GM19395 (cell line): ENCODE measurements at regions not wholly inside any gene's neighbourhood (a gene's known extent, or its start where the extent isn't known, plus 50 kb on each side); places are given as distances from the start of the nearest gene placed in this dataset.

Source experiments
- ATAC-seq: cut with Tn5 transposase; IDR thresholded peaks from one replicate; pipeline ENCODE4 v1.9.1; 2021; ENCODE audit warnings: mild to moderate bottlenecking, moderate library complexity; ENCODE audit not compliant: unreplicated experiment

DNA sequence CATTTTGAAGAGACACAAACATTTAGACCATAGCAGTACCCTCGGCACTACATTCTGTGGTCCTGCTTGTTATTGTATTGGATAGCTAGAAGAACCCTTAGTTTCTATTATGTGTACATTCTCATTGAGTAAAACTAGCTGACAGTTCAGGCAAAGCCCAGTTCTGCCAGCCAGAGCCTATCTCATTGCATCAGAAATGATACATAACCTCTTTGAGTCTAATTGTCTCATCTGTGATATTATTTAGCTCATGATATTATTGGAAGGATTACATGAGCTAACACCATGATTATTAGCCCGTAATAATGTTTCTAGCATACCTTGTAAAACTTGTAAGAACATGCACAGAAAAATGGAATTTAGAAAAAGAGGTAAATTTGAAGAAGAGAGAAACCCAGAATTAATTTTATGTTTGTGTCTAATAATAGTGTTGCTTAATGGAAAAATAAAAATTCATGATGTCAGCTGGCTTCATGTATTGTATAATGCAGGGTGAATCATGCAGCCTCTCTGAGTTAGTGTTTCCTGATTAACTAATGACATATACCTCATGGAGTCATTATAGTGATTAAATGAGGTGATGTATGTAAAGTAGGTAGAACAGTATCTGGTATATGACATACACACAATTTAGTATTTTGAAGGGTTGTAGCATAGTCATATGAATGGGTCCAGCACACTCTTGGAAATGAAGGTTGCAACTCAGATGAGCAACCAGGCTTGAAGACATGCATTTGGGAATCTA lies 339.4 kb upstream of the GRM7 start:
- ATAC-seq = no peak

DNA sequence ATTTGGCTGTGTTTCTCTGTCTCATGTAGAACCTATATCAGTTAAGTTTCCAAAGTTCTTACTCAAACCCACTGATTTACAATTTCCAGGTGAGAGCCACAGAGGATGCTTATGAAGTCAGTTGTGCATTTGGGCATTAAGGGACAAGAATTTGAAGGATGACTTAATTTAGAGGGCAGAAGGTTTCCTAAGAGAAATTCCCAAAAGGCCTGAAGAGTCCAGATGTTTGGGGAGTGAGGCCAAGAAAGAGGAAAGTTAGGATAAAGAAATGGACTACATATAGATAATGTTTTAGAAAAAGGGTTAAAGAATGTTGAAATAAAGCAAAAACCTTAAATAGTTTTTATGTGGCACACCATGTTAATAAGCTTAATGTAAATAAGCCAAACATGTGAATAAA lies 338.7 kb upstream of the GRM7 start:
- no peak for ATAC-seq

DNA sequence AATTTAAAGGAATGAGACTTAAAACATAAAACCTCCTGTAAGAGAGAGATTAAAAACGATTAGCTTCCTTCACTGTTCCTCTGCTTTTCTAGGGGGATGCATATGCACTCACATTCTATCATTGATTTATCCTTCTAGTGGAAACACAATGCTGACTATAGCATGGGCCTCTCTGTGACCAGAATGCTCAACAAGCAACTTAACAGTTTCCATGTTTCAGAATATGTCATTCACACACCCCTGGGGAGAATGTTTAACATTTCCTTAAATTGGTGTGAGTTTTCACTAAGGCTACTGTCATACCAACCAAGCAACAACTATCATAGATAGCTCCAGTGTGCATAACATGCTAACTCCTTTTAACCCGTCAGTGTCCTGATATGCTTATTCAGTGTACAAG lies 337.9 kb upstream of the GRM7 start:
- no peak for ATAC-seq

DNA sequence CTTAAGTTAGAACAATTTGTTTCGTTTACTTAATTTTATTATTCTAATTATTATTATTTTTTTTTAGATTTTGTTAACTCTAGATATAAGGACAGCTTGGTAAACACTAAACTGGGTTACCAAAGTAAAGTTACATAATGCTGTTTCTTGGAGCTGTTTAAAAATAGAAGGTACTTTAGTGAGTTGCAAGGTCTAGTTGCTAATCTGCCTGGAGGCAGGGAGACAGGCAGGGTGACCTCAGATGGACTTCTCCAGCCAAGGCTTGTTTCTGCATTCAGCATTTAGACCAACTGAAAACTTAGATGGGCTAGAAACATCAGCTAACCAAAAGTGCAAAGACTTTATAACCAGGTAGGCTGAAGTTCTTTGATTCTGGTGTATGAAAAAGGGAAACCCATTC lies 336.4 kb upstream of the GRM7 start:
- no peak for ATAC-seq

DNA sequence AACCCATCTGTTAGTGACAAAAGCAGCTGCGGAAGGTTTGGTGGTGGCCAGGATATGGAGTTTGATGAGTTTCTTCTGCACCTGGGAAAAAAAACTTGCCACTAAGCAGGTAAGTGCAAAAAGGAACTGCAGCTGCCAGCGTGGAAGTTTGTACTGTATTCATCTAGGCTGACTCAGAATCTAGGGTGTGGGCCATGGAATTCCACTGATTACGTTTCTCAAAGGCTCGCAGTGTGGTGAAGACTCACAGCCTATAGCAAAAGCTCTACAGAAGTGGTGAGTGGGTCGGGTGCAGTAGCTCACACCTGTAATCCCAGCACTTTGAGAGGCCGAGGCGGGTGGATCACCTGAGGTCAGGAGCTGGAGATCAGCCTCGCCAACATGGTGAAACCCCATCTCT lies 334.6 kb upstream of the GRM7 start:
- ATAC-seq = no peak

DNA sequence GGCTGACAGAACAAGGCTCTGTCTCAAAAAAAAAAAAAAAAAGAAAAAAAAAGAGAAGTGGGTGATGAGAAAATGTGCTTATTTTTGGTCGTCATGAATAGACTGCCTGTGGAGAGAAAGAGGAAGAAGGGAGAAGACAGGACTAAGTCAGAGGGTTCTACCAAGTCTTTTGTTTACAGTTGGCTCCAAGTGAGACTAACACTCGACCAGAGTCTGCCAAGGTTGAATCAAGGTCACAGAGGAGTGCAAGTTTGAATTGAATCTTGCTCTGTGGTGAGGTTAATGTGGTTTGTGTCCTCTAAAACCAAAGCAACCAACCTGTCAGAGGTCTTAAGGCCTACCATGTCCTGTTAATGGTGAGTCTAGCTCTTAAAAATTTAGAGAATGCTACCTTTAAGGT lies 334.1 kb upstream of the GRM7 start:
- no peak for ATAC-seq

DNA sequence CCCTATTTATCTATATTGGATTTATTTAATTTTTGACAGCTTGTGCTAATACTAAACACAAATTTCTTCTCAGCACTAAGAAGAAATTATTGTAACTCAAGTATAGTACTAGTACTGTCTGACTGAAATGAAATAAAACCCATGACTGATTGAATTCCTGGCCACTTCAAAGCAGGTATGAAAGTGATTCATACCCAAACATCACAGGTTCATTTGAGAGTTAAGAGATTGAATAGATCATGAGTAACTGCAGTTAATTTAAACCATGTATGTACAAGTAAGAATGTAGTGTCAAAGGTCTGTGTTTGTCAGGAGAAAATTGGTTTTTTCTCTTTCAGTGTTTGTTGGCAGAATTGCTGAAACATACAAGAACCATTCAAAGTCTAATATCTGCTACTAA lies 332.0 kb upstream of the GRM7 start:
- ATAC-seq = no peak

DNA sequence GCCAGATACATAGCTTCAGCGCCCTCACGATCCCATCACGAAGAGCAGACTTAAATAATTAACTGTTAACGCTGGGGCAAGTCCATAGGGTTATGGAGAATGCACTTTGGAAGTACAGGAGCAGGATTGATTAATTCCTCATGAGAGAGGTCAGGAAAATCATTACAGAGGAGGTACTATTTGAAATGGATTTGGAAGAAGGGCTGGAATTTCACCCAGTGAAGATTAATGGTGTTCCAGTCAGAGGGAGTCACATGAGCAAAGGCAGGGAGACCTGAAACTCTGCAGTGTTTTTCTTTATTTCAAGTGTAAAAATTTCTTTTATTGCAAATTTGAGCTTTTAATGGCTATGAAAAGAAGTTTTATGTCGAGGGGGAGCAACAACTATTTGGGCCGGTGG lies 329.8 kb upstream of the GRM7 start:
- ATAC-seq = no peak

DNA sequence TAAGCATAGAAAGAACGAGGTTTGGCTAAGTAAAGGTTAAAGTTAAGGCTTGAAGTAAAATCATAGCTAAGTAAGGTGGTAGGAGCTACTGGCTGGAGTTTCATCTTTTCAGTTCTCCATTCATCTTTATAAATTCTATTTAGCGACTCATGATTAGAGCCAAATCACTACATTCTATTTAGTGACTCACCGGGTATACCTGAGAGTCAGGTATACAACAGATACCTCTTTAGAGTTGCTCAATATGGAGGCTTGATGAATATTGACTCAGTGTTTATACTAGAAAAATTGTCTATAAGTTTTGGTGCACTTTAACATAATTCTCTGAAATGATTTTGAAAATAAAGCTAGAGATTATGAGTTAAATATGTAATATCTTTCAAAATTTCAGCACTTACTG lies 328.8 kb upstream of the GRM7 start:
- ATAC-seq = no peak

DNA sequence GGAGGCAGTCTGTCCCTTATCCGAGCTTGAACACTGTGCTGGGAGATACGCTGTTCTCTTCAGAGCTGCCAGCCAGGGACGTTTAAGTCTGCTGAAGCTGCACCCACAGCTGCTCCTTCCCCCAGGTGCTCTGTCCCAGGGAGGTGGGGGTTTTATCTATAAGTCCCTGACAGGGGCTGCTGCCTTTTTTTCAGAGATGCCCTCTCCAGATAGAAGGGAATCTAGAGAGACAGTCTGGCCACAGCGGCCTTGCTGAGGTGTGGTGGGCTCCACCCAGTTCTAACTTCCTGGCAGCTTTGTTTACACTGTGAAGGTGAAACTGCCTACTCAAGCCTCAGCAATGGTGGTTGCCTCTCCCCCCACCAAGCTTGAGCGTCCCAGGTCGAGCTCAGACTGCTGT lies 319.9 kb upstream of the GRM7 start:
- ATAC-seq = no peak

DNA sequence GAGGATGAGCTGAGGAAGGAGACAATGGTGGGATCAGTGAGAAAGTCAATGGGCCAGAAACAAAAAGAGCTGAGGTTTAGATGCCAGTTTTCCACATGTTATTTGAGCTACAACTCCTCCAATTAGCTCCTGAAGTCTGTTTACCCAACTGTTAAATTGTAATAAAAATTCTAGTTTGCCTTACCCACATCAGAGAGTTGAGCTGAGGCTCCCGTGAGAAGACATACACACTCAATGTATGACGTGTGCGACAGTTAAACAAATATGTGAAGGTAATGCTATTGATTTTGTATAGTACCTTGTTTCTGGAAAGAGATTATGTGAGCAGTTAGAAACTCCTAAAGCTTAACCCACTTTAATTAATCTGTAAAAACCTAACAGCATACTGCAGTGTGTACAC lies 318.1 kb upstream of the GRM7 start:
- no peak for ATAC-seq

DNA sequence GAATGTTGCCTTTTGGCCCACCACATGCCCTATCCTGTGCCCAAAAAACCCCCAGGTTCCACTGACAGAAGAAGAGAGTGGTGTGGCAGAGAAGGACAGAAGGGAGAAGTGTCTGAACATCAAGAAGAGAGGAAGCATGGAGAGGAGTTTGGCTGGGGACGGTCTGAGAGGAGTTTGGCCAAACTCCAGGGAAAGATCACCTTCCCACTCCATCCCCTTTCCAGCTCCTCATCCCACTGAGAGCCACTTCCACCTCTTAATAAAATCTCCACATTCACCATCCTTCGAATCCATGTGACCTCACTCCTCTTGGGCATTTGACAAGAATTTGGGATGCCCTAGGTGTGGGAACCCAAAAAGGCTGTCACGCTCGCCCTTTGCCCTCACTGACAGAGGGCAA lies 311.6 kb upstream of the GRM7 start:
- ATAC-seq = no peak

DNA sequence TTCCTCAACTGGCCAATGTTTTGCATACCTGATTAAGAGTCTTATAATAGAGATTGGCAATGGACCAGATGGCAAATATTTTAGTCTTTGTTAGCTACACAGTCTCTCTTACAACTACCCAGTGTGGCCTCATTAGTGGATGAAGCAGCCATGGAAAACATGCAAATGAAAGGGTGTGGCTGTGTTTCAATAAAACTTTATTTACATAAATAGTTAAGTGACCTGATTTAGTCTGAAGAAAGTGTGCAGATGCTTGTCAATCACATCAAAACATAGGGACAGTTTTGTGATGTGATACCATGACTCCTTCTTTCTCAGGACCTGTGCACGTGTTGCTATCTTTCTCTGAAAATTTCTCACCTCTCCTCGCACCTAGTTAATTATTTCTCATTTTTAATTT lies 309.8 kb upstream of the GRM7 start:
- no peak for ATAC-seq

DNA sequence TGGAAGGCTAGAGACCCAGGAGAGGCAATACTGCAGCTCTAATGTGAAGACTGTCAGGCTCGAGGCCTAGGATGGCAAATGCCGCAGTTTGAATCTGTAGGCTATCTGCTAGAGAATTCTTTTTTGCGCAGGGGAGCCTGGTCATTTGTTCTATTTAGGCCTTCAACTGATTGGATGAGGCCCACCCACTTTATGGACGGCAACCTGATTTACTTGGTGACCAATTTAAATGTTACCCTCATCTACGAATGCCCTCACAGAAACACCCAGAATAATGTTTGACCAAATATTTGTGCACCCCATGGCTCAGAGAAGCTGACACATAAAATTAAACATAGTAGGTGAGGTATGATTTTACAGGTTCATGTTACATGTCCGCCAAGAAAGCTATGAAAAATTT lies 300.7 kb upstream of the GRM7 start:
- no peak for ATAC-seq

DNA sequence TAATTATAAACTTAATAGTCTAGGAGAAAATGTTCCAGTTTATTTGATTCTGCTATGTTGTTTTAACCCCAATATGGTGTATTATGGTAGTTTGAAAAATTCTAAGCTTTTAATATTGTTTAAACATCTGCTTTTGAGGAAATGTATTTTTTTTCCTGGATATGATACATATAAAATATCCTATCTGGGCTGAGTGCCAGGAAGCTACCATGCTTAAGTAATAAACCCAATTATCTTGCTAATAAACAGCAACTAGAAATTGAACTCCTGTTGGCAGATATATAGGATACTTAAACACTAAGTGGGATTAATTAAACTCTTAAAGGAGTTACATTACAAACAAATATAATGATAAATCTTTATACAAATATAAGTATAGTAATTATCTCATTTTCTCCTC lies 293.7 kb upstream of the GRM7 start:
- no peak for ATAC-seq

DNA sequence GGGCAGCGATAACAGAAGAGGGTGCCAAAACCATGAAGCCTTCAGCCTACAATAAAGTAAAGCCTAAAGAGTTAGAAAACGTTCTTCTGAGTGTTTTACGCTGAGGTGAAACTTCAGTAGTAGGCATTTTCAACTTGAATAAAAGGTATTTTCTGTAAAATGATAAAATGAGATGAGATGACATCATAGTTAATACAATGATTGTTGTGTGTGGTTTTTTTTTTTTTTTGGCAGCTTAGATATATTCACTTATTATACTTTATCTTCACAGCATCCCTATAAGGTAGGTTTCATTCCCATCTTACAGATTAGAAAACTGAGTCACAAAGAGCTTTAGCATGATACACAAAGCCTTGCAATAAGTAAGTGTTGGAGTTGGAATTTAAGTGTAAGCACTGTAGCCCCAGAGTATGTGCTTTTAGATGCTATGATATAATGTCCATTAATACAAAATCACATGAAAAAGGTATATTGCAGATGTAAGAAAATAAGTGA lies 291.9 kb upstream of the GRM7 start:
- ATAC-seq = no peak

DNA sequence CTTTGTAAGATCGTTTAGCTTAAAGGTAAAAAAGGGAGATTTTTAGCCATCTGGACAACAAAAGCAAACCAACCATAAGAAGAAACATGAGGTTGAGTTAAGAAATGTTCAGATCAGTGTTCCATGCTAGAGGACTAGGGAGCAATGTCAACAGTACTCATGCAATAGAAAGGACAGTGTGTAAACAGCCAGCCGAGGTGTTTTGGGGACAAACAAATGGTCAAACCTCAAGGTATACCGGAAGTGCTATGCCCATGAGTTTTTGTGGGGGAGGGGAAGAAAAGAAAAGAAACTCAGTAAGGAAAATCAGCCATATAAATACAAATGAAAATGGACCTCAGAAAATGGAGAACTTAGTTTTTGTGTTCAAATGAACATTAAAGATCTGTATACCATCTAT lies 289.5 kb upstream of the GRM7 start:
- no peak for ATAC-seq

DNA sequence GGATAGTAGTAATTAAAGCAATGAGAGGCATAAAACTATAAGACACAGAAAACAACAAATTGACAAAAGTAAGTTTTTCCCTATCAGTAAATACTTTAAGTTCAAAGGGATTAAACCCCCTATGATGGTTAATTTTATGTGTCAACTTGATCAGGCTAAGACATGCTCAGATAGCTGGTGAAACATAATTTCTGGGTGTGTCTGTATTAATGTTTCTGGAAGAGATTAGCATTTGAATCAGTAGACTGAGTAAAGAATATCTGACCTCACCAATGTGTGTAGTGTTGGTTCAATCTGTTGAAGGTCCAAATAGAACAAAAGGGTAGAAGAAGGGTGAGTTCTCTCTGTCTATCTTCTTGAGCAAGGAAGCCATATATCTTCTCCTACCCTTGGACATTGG lies 283.3 kb upstream of the GRM7 start:
- no peak for ATAC-seq

DNA sequence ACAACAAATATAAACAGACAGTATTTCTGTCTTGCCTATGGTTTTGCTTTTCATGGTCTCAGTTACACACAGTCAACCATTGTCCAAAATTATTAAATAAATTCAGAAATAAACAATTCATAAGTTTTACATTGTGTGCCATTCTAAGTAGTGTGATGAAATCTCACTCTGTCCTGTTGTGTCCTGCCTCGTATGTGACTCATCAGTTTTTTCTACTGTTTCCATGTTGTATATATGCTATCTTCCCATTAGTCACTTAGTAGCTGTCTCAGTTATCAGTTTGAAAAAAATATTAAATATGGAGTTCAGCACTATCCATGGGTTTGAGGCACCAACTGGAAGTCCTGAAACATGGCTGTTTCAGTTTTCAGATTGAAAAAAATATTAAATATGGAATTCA lies 282.4 kb upstream of the GRM7 start:
- ATAC-seq = no peak

DNA sequence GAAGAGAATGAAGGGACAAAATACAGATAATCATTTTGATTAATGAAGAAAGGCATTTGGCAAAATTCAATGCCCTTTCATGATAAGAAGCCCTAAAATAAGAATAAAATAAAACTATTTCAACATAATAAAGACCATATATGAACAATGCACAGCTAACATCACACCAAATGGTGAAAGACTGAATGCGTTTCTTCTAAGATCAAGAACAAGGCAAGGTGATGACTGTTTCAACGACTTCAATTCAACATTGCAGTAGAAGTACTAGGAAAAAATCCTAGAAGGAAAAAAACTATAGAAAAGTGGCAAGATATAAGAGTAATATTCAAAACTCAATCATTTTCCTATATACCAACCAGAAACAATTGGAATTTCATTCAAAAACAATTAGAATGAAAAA lies 280.1 kb upstream of the GRM7 start:
- no peak for ATAC-seq

DNA sequence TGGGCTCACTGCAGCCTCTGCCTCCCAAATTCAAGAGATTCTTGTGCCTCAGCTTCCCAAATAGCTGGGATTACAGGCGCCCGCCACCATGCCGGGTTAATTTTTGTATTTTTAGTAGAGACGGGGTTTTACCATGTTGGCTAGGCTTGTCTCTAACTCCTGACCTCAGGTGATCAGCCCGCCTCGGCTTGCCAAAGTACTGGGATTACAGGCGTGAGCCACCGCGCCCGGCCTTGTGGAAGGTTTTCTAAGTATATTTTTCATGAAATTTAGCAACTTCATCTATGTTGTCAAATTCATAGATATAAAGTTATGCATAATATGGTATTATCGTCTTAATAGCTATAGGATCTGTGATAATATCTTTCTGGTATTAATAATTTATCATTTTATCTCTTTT lies 275.6 kb upstream of the GRM7 start:
- no peak for ATAC-seq

DNA sequence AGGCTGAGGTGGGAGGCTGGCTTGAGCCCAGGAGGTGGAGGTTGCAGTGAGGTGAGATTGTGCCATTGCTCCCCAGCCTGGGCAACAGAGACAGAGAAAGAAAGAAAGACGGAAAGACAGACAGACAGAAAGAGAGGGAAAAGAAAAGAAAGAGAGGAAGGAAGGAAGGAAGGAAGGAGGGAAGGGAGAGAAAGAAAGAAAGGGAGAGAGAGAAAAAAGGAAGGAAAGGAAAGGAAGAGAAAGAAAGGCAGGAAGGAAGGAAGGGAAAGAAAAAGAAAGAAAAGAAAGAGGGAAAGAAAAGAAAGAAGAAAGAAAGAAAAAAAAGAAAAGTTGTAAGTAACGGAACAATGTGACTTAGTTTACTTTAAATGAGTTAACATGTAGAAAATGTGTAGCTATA lies 260.7 kb upstream of the GRM7 start:
- no peak for ATAC-seq

DNA sequence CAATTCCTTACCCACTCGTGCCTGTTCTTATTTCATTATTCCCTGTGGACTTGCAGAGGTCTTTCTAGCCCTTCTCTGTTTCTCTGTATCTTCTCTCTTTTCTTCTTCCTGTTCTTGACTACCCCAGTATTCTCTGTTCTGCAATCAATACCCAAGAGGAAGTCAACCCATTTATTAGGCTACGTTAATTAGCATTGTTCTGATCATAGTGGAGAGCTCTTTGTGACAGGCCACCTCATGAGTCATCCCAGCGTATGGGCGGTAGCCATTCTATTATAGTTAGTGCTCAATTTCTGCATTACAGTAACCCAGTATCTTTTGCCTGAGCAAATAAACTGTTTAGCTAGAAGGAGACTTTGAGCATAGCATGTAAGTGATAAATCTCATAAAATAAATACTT lies 259.5 kb upstream of the GRM7 start:
- no peak for ATAC-seq
